ENCODE measurements at regions not wholly inside any gene's neighbourhood (a gene's known extent, or its start where the extent isn't known, plus 50 kb on each side); places are given as distances from the start of the nearest gene placed in this dataset.

DNA sequence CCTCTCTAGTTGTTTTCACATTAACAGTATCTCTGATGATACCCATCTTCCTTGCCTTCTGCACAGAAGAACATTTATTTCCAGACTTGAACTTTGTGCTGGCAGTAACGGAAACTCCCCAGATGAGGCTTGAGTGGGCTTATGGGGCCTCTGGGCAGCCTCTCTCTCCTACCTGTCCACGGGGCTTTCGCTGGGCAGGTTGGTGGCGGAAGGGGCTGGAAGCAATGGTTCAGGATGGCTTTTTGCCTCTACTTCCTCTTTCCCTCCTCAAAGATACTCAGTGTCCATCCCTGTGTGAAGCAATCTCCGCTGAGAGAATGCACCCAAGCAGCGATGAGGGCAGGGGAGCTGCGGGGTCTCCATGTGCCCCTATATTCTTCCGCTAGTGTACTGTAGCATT is 348.2 kb downstream of the HLX start:
- Histone ChIP-seq H3K4me3 (ENCODE audit: low read length in 3 of 3) (no peak overlapping the region), H3K4me1 (ENCODE audit: control insufficient read depth in 2 of 3, insufficient read depth in 2 of 3, low read depth in 1 of 3, low read length in 3 of 3) (no peaks in the 10 kb centered on the region), H3K9me3 (ENCODE audit: control insufficient read depth in 2 of 3, insufficient read depth in 1 of 3, low read length in 3 of 3) (peaks cover 0 to 13% (median 2%) of the 10 kb centered on the region in 3 donors), H3K27me3 (ENCODE audit: control insufficient read depth, insufficient read depth, low read length) (no peaks in the 10 kb centered on the region), H3K36me3 (ENCODE audit: control insufficient read depth in 2 of 3, insufficient read depth in 3 of 3, low read length in 3 of 3) (no peaks in the 10 kb centered on the region), H3K27ac (ENCODE audit: low read depth in 2 of 2, low read length in 2 of 2) (no peak overlapping the region), H3K9ac (ENCODE audit: low read length in 3 of 3) (no peak overlapping the region)
- intact Hi-C loops (cut with DNase I) = no loop called here
- FAIRE-seq = no peak
- TF ChIP-seq, protein P1, sequence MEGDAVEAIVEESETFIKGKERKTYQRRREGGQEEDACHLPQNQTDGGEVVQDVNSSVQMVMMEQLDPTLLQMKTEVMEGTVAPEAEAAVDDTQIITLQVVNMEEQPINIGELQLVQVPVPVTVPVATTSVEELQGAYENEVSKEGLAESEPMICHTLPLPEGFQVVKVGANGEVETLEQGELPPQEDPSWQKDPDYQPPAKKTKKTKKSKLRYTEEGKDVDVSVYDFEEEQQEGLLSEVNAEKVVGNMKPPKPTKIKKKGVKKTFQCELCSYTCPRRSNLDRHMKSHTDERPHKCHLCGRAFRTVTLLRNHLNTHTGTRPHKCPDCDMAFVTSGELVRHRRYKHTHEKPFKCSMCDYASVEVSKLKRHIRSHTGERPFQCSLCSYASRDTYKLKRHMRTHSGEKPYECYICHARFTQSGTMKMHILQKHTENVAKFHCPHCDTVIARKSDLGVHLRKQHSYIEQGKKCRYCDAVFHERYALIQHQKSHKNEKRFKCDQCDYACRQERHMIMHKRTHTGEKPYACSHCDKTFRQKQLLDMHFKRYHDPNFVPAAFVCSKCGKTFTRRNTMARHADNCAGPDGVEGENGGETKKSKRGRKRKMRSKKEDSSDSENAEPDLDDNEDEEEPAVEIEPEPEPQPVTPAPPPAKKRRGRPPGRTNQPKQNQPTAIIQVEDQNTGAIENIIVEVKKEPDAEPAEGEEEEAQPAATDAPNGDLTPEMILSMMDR (IDR thresholded peaks at IDR 0.05; ENCODE audit: borderline replicate concordance, extremely low read depth, insufficient read depth) = no peak
- no peak for DNase-seq

DNA sequence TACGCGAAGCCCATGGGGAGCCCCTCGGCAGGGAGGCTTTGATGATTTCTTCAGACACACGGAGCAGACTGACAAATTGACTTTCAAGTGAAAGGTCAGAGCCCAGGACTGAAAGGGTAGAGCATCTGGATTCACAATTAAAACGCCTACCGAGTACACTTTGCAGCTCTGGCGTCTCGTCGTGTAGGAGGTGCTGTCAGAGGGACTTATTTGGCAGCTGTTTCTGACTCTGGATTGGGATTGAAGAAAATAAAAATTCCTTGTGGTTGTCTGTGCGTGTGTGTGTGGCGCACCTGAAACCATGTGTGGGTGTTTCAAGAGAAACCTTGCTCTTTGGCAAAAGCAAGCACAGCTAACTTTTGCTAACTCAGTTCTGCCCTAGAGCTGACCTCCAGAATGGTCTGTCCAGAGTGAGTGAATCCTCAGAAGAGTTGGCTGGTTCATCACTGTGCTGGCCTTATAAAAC is 348.7 kb downstream of the HLX start:
- Histone ChIP-seq H3K9ac (ENCODE audit: low read length in 3 of 3) (no peak overlapping the region), H3K27ac (ENCODE audit: low read depth in 2 of 2, low read length in 2 of 2) (no peak overlapping the region), H3K4me1 (ENCODE audit: control insufficient read depth in 2 of 3, insufficient read depth in 2 of 3, low read depth in 1 of 3, low read length in 3 of 3) (no peaks in the 10 kb centered on the region), H3K27me3 (ENCODE audit: control insufficient read depth, insufficient read depth, low read length) (no peaks in the 10 kb centered on the region), H3K36me3 (ENCODE audit: control insufficient read depth in 2 of 3, insufficient read depth in 3 of 3, low read length in 3 of 3) (no peaks in the 10 kb centered on the region), H3K4me3 (ENCODE audit: low read length in 3 of 3) (no peak overlapping the region), H3K9me3 (ENCODE audit: control insufficient read depth in 2 of 3, insufficient read depth in 1 of 3, low read length in 3 of 3) (peaks cover 0 to 13% (median 2%) of the 10 kb centered on the region in 3 donors)
- intact Hi-C loops (cut with DNase I) = no loop called here
- FAIRE-seq = no peak
- TF ChIP-seq, protein P1 (IDR thresholded peaks at IDR 0.05; ENCODE audit: borderline replicate concordance, extremely low read depth, insufficient read depth) = no peak
- DNase-seq = peak in 2 of 5 donors; percentile 34 to 50

DNA sequence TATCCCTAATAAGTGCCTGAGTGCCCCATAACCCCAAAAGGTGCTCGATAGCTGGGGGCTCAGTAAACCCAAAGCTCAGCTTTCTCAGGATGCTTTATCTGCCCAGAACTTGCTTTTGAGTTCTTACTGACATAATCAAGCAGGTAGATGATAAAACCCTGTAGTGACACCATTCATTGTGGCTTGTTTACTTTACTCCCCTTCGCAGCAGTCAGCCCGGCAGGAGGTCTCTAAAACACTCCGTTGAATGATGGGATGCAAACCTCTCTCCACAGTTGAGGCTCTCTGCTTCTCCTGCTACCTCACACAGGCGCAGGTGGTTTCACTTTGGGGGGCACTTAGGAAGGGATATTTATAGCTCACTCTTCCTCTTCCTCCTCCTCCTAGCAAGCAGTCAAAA is 349.4 kb downstream of the HLX start:
- no peak for FAIRE-seq
- Histone ChIP-seq H3K27ac (ENCODE audit: low read depth in 2 of 2, low read length in 2 of 2) (no peak overlapping the region), H3K27me3 (ENCODE audit: control insufficient read depth, insufficient read depth, low read length) (no peaks in the 10 kb centered on the region), H3K9me3 (ENCODE audit: control insufficient read depth in 2 of 3, insufficient read depth in 1 of 3, low read length in 3 of 3) (peaks cover 0 to 9% (median 2%) of the 10 kb centered on the region in 3 donors), H3K9ac (ENCODE audit: low read length in 3 of 3) (no peak overlapping the region), H3K4me1 (ENCODE audit: control insufficient read depth in 2 of 3, insufficient read depth in 2 of 3, low read depth in 1 of 3, low read length in 3 of 3) (no peaks in the 10 kb centered on the region), H3K36me3 (ENCODE audit: control insufficient read depth in 2 of 3, insufficient read depth in 3 of 3, low read length in 3 of 3) (no peaks in the 10 kb centered on the region), H3K4me3 (ENCODE audit: low read length in 3 of 3) (no peak overlapping the region)
- intact Hi-C loops (cut with DNase I) = no loop called here
- no peak for DNase-seq
- TF ChIP-seq, protein P1 (IDR thresholded peaks at IDR 0.05; ENCODE audit: borderline replicate concordance, extremely low read depth, insufficient read depth) = no peak

- FAIRE-seq = peak; percentile 17
- Histone ChIP-seq H3K9me3 (ENCODE audit: control insufficient read depth in 2 of 3, insufficient read depth in 1 of 3, low read length in 3 of 3) (no peaks in the 10 kb centered on the region), H3K9ac (ENCODE audit: low read length in 3 of 3) (no peak overlapping the region), H3K4me3 (ENCODE audit: low read length in 3 of 3) (no peak overlapping the region), H3K4me1 (ENCODE audit: control insufficient read depth in 2 of 3, insufficient read depth in 2 of 3, low read depth in 1 of 3, low read length in 3 of 3) (no peaks in the 10 kb centered on the region), H3K36me3 (ENCODE audit: control insufficient read depth in 2 of 3, insufficient read depth in 3 of 3, low read length in 3 of 3) (no peaks in the 10 kb centered on the region), H3K27me3 (ENCODE audit: control insufficient read depth, insufficient read depth, low read length) (no peaks in the 10 kb centered on the region), H3K27ac (ENCODE audit: low read depth in 2 of 2, low read length in 2 of 2) (no peak overlapping the region)
- intact Hi-C loops (cut with DNase I) = no loop called here
- no peak for DNase-seq
- TF ChIP-seq, protein P1 (IDR thresholded peaks at IDR 0.05; ENCODE audit: borderline replicate concordance, extremely low read depth, insufficient read depth) = no peak
Observed at GRCh38 chr1:221230605-221231004, 351.4 kb downstream of the HLX start.
